NB4 (cell line): ENCODE measurements at regions not wholly inside any gene's neighbourhood (a gene's known extent, or its start where the extent isn't known, plus 50 kb on each side); places are given as distances from the start of the nearest gene placed in this dataset.

Experiments
- CTCF ChIP-seq: IDR thresholded peaks from one replicate; pipeline ENCODE4 v1.5.1; 2012; ENCODE audit warnings: low read depth, low read length
- MAX ChIP-seq: IDR thresholded peaks from 2 replicates; pipeline ENCODE4 v1.6.1; 2011; ENCODE audit warnings: low read depth, low read length
- MYC ChIP-seq: IDR thresholded peaks from 2 replicates; pipeline ENCODE4 v1.6.1; 2011; ENCODE audit warnings: low read depth, low read length
- POLR2A ChIP-seq: IDR thresholded peaks from 2 replicates; pipeline ENCODE4 v1.6.1; 2011; ENCODE audit warnings: mild to moderate bottlenecking; ENCODE audit not compliant: insufficient read length; ENCODE audit errors: extremely low read depth

- TF ChIP-seq CTCF (no peak), MYC (no peak), POLR2A (no peak), MAX (no peak)
Observed at GRCh38 chr3:76099956-76100355, 314.6 kb upstream of the ZNF717 start.
